ENCODE measurements at regions not wholly inside any gene's neighbourhood (a gene's known extent, or its start where the extent isn't known, plus 50 kb on each side); places are given as distances from the start of the nearest gene placed in this dataset.
A peak's percentile ranks its signal among the peaks of the same experiment; 100 is the strongest.
"Not testable (repeated sequence)": the region's sequence is repeated elsewhere in the genome, so short reads cannot be mapped to it uniquely, and the experiment has no call there.

DNA sequence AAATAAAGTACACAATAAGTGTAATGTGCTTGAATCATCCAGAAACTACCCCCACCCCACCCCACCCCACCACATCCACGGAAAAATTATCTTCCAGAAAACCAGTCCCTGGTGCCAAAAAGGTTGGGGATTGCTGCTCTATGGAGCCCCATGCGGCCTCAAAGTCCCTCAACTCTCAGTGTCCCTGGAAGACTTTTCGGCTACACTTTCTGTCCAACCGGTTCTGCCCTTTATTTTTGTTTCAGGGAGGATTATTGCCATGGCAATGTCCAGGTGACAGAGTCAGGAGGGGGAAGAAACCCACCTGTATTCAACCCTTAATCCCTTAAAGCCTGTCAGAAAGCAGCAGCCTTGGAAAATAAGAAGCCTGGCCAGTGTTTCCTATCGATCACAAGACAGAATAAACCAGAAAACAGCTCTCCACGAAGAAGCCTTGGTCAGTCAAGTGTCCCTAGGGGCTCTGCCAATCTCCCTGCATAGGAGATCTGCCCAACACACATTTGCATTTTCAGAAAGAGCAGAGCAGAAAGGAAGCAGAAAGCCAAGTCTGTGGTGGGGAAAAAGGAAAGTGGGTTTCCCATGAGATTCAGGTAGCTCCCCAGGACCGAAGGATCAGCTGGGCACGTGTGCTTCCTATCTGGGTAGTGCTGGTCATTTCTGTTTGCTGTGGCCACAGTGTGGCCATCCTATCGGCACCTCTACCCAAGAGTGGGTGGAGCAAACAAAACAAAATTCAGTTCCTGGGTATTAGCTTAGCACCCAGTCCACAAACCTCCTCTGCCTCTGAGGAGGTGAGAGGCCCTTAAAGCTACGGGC lies 342.7 kb downstream of the SOX9 start:
- no peak overlapping the region for H3K4me3 ChIP-seq
- peaks cover 63% of the 10 kb centered on the region for H3K79me2 ChIP-seq
- H3K27ac ChIP-seq: peak overlapping the region; percentile 99
- DNase-seq (ENCODE audit: low spot score): no peak
- no peaks in the 10 kb centered on the region for H3K36me3 ChIP-seq (replicated peaks; ENCODE audit: insufficient read depth, low read depth)
- no peaks in the 10 kb centered on the region for H4K20me1 ChIP-seq (ENCODE audit: insufficient read depth, poor library complexity, severe bottlenecking)
- H3K4me2 ChIP-seq: no peak overlapping the region
- TF ChIP-seq EZH2phosphoT487 (IDR thresholded peaks at IDR 0.05; ENCODE audit: low read depth, severe bottlenecking, unreplicated experiment): no peak
- TF ChIP-seq EZH2 (IDR thresholded peaks at IDR 0.05; ENCODE audit: borderline replicate concordance): no peak
- TF ChIP-seq, protein P1, sequence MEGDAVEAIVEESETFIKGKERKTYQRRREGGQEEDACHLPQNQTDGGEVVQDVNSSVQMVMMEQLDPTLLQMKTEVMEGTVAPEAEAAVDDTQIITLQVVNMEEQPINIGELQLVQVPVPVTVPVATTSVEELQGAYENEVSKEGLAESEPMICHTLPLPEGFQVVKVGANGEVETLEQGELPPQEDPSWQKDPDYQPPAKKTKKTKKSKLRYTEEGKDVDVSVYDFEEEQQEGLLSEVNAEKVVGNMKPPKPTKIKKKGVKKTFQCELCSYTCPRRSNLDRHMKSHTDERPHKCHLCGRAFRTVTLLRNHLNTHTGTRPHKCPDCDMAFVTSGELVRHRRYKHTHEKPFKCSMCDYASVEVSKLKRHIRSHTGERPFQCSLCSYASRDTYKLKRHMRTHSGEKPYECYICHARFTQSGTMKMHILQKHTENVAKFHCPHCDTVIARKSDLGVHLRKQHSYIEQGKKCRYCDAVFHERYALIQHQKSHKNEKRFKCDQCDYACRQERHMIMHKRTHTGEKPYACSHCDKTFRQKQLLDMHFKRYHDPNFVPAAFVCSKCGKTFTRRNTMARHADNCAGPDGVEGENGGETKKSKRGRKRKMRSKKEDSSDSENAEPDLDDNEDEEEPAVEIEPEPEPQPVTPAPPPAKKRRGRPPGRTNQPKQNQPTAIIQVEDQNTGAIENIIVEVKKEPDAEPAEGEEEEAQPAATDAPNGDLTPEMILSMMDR (IDR thresholded peaks at IDR 0.05; ENCODE audit: poor library complexity): no peak
- H2AFZ ChIP-seq: no peak overlapping the region
- no peaks in the 10 kb centered on the region for H3K27me3 ChIP-seq
- 83% methylated on average over 10 of the region's 10 CpGs for WGBS (ENCODE audit: low lambda C conversion rate, missing lambda C conversion rate)
- no peaks in the 10 kb centered on the region for H3K9me2 ChIP-seq (replicated peaks; ENCODE audit: insufficient read depth)
- no peaks in the 10 kb centered on the region for H3K9me3 ChIP-seq (ENCODE audit: low read depth)
- peaks cover 44% of the 10 kb centered on the region for H3K4me1 ChIP-seq (ENCODE audit: insufficient read depth)

DNA sequence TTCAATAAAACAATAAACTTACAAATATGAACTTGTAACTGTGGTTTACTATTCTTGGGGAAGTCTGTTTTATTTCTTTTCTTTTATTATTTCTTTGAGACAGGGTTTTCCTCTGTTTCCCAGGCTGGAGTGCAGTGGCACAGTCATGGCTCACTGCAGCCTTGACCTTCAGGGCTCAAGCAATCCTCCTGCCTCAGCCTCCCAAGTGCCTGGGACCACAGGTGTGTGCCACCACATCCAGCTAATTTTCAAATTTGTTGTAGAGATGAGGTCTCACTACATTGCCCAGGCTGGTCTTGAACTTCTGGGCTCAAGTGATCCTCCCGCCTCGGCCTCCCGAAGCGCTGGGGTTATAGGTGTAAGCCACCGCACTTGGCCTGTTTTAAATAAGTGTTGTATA lies 343.4 kb downstream of the SOX9 start:
- not testable (repeated sequence) for H3K4me3 ChIP-seq; H3K9me2 ChIP-seq (replicated peaks; ENCODE audit: insufficient read depth); H4K20me1 ChIP-seq (ENCODE audit: insufficient read depth, poor library complexity, severe bottlenecking); H3K27me3 ChIP-seq; H2AFZ ChIP-seq; H3K4me2 ChIP-seq; H3K36me3 ChIP-seq (replicated peaks; ENCODE audit: insufficient read depth, low read depth); DNase-seq (ENCODE audit: low spot score); H3K9me3 ChIP-seq (ENCODE audit: low read depth)
- Histone ChIP-seq H3K4me1 (ENCODE audit: insufficient read depth) (peaks cover 50% of the 10 kb centered on the region), H3K79me2 (peaks cover 61% of the 10 kb centered on the region), H3K27ac (peak overlapping the region; percentile 99)
- 98% methylated on average over 5 of the region's 5 CpGs for WGBS (ENCODE audit: low lambda C conversion rate, missing lambda C conversion rate)

DNA sequence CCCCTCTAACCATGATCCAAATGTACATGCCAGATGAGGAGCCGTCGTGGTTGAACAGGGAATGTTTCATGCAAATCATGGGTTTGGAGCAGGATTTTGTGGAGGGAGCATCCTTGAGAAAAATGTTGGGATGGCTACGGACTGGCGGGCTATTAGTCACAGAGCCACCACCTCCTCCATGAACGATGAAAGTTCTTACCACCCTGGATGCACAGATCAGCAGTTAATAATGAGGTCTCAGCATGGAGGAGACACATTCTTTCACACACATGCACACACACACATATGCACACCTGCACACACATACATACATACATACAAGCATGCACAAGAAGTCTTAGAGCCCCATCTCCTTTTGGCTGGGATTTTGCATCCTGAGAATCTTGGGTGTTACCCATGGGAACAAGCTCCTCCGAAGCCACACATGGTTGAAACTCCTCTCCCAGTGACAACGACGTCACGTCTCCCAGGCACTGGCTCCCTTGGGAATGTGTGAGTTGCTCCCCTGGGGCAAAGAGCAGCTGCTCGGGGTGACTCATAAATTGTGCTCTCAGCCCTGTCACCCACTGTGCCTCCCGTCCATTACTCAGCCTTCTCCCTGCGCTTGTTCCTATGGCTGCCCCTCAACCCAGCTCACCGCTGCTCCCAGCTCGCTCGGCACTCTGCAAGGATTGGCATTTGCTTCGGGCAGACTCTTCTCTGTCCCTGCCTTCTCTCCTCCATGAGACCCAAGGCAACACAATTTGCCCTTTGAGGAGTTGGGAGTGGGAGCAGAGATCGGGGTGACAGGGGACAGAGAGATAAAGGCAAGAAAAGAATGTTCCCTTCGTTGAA lies 344.6 kb downstream of the SOX9 start:
- no peaks in the 10 kb centered on the region for H4K20me1 ChIP-seq (ENCODE audit: insufficient read depth, poor library complexity, severe bottlenecking)
- H3K27ac ChIP-seq: peak overlapping the region; percentile 99
- H2AFZ ChIP-seq: no peak overlapping the region
- no peaks in the 10 kb centered on the region for H3K27me3 ChIP-seq
- H3K4me2 ChIP-seq: peak overlapping the region; percentile 71
- TF ChIP-seq EZH2 (IDR thresholded peaks at IDR 0.05; ENCODE audit: borderline replicate concordance) (no peak), EZH2phosphoT487 (IDR thresholded peaks at IDR 0.05; ENCODE audit: low read depth, severe bottlenecking, unreplicated experiment) (no peak)
- TF ChIP-seq, protein P1 (IDR thresholded peaks at IDR 0.05; ENCODE audit: poor library complexity): no peak
- peak; percentile 90 for DNase-seq (ENCODE audit: low spot score)
- H3K4me1 ChIP-seq (ENCODE audit: insufficient read depth): peaks cover 60% of the 10 kb centered on the region
- H3K79me2 ChIP-seq: peaks cover 62% of the 10 kb centered on the region
- H3K4me3 ChIP-seq: no peak overlapping the region
- WGBS (ENCODE audit: low lambda C conversion rate, missing lambda C conversion rate): 47% methylated on average over 18 of the region's 18 CpGs
- H3K36me3 ChIP-seq (replicated peaks; ENCODE audit: insufficient read depth, low read depth): no peaks in the 10 kb centered on the region
- H3K9me2 ChIP-seq (replicated peaks; ENCODE audit: insufficient read depth): no peaks in the 10 kb centered on the region
- no peaks in the 10 kb centered on the region for H3K9me3 ChIP-seq (ENCODE audit: low read depth)

DNA sequence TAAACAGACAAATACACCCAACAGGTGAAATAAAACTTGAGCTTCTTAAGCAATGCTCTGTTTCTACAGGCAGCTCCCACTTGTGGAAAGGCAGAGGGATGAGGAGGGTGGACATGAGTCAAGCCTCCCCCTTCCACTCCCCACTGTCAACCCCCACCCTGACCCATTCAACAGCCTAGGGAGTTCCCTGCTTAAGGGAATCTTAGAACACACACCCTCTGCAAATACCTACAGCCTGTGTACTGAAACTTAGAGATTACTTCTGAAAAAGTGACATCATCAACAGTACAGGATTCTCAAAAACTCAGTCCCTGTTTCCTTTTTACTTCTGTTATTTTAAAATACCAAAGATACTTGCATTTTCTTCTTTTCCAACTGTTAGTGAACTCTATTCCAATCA lies 345.4 kb downstream of the SOX9 start:
- Histone ChIP-seq H3K27me3 (no peaks in the 10 kb centered on the region), H3K4me3 (no peak overlapping the region), H4K20me1 (ENCODE audit: insufficient read depth, poor library complexity, severe bottlenecking) (no peaks in the 10 kb centered on the region), H3K4me2 (peak overlapping the region; percentile 71), H3K9me3 (ENCODE audit: low read depth) (no peaks in the 10 kb centered on the region), H3K36me3 (replicated peaks; ENCODE audit: insufficient read depth, low read depth) (no peaks in the 10 kb centered on the region), H3K9me2 (replicated peaks; ENCODE audit: insufficient read depth) (no peaks in the 10 kb centered on the region), H2AFZ (no peak overlapping the region), H3K27ac (peak overlapping the region; percentile 99), H3K79me2 (peaks cover 62% of the 10 kb centered on the region), H3K4me1 (ENCODE audit: insufficient read depth) (peaks cover 60% of the 10 kb centered on the region)
- DNase-seq (ENCODE audit: low spot score): peak; percentile 86
- TF ChIP-seq EZH2 (IDR thresholded peaks at IDR 0.05; ENCODE audit: borderline replicate concordance): no peak
- TF ChIP-seq, protein P1 (IDR thresholded peaks at IDR 0.05; ENCODE audit: poor library complexity): no peak
- TF ChIP-seq EZH2phosphoT487 (IDR thresholded peaks at IDR 0.05; ENCODE audit: low read depth, severe bottlenecking, unreplicated experiment): no peak
